Testis (tissue), 2 donors: ENCODE measurements at regions not wholly inside any gene's neighbourhood (a gene's known extent, or its start where the extent isn't known, plus 50 kb on each side); places are given as distances from the start of the nearest gene placed in this dataset.

Source experiments
- DNase-seq: peaks from one replicate; pipeline ENCODE4 v3.0.0-alpha.2; 2019
- H3K27ac ChIP-seq, 2 donors: fragments of 200-600 bp; sonication (generic); one replicate each; pipeline ENCODE4 v1.5.1; 2019
- H3K27me3 ChIP-seq: fragments of 200-600 bp; sonication (generic); one replicate; pipeline ENCODE4 v1.5.1; 2019
- H3K36me3 ChIP-seq: fragments of 200-600 bp; sonication (generic); one replicate; pipeline ENCODE4 v1.5.1; 2017; ENCODE audit warnings: low read depth; ENCODE audit errors: missing control alignments
- H3K4me1 ChIP-seq: fragments of 200-600 bp; sonication (generic); one replicate; pipeline ENCODE4 v1.5.1; 2019
- H3K4me3 ChIP-seq, 2 donors: fragments of 200-600 bp; sonication (generic); one replicate each; pipeline ENCODE4 v1.5.1; 2017 to 2019
- H3K9me3 ChIP-seq: fragments of 200-600 bp; sonication (generic); one replicate; pipeline ENCODE4 v1.5.1; 2017
- POLR2A ChIP-seq: fragments of 450-650 bp; IDR thresholded peaks from one replicate; pipeline ENCODE4 v1.6.1; 2017; ENCODE audit warnings: antibody characterized with exemption, mild to moderate bottlenecking, moderate library complexity
- WGBS, 2 donors: methylation state at CpG; one replicate each; pipeline ENCODE4 v1.1.5; 2018; 5-methylcytosine and 5-hydroxymethylcytosine counted together
- intact Hi-C: fragments of 100-400 bp; cut with DNase I; formaldehyde crosslinking; loops from one replicate; pipeline ENCODE4 v1.15.1; 2023; ENCODE audit warnings: low total_unique reads
- TF ChIP-seq, protein P1 (sequence below), 3 experiments: fragments of 450-650 bp in 2 of 3; fragments of 200-600 bp in 1 of 3; sonication (generic) in 1 of 3; IDR thresholded peaks; one replicate each; pipeline ENCODE4 v1.5.1; 2016 to 2019; ENCODE audit warnings: antibody characterized with exemption in 3 of 3, mild to moderate bottlenecking in 2 of 3, moderate library complexity in 1 of 3

DNA sequence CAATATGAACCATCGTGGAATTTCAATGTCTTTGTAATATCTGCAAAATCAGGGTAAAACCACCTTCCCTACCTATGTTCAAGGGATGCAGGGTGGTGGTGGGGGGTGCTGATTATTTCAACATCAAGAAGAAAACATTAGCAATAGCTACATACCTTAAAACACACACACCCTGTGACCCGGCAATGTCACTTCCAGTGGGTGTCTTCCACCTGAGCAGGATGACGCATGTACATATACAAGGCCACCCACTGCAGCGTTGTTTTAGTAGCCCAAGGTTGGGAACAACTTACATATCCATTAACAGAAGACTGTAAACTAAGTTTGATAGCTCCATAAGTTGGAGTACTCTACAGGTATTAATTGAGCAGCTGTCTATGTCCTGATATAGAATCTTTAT, 62.6 kb upstream of the SIRPG start:
- H3K4me3 ChIP-seq = no peak overlapping the region
- no peaks in the 10 kb centered on the region for H3K4me1 ChIP-seq
- H3K36me3 ChIP-seq = no peaks in the 10 kb centered on the region
- H3K9me3 ChIP-seq = no peaks in the 10 kb centered on the region
- H3K27me3 ChIP-seq = no peaks in the 10 kb centered on the region
- intact Hi-C loops = no loop called here
- WGBS, 2 donors = 90 to 93% methylated on average over 4 of the region's 4 CpGs
- TF ChIP-seq POLR2A = no peak
- TF ChIP-seq, protein P1, sequence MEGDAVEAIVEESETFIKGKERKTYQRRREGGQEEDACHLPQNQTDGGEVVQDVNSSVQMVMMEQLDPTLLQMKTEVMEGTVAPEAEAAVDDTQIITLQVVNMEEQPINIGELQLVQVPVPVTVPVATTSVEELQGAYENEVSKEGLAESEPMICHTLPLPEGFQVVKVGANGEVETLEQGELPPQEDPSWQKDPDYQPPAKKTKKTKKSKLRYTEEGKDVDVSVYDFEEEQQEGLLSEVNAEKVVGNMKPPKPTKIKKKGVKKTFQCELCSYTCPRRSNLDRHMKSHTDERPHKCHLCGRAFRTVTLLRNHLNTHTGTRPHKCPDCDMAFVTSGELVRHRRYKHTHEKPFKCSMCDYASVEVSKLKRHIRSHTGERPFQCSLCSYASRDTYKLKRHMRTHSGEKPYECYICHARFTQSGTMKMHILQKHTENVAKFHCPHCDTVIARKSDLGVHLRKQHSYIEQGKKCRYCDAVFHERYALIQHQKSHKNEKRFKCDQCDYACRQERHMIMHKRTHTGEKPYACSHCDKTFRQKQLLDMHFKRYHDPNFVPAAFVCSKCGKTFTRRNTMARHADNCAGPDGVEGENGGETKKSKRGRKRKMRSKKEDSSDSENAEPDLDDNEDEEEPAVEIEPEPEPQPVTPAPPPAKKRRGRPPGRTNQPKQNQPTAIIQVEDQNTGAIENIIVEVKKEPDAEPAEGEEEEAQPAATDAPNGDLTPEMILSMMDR (IDR thresholded peaks at IDR 0.05) = no peak
- H3K27ac ChIP-seq = no peak overlapping the region
- no peak for DNase-seq

DNA sequence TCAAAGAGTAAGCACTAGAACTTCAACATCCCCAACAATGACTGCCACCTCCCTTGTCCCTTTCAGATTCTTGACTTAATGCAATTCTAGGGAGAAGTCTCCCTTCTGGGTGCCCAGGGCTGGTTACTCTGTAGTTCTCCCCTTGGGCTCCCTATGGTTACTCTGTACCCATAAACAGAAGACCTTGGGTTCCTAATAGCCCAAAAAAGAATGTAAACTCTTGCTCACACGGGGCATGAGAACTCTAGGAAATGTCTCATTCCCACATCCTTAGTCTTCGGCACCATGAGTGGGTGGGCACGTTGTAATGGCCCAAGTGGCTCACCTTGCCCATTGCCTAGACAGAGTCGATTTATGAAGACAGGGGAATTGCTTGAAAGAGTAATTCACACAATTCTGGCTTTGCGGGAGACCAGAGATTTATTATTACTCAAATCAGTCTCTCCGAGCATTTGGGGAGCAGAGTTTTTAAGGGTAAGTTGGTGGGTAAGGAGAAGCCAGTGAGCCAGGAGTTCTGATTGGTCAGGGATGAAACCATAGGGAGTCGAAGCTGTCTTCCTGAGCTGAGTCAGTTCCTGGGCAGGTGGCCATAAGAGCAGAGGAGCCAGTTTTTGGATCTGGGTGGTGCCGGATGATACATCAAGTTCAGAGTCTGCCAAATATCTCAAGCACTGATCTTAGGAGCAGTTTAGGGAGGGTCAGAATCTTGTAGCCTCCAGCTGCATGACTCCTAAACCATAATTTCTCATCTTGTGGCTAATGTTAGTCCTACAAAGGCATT, 61.2 kb upstream of the SIRPG start:
- 56 to 78% methylated on average over 8 of the region's 8 CpGs for WGBS, 2 donors
- TF ChIP-seq POLR2A = no peak
- TF ChIP-seq, protein P1 (IDR thresholded peaks at IDR 0.05) = no peak

DNA sequence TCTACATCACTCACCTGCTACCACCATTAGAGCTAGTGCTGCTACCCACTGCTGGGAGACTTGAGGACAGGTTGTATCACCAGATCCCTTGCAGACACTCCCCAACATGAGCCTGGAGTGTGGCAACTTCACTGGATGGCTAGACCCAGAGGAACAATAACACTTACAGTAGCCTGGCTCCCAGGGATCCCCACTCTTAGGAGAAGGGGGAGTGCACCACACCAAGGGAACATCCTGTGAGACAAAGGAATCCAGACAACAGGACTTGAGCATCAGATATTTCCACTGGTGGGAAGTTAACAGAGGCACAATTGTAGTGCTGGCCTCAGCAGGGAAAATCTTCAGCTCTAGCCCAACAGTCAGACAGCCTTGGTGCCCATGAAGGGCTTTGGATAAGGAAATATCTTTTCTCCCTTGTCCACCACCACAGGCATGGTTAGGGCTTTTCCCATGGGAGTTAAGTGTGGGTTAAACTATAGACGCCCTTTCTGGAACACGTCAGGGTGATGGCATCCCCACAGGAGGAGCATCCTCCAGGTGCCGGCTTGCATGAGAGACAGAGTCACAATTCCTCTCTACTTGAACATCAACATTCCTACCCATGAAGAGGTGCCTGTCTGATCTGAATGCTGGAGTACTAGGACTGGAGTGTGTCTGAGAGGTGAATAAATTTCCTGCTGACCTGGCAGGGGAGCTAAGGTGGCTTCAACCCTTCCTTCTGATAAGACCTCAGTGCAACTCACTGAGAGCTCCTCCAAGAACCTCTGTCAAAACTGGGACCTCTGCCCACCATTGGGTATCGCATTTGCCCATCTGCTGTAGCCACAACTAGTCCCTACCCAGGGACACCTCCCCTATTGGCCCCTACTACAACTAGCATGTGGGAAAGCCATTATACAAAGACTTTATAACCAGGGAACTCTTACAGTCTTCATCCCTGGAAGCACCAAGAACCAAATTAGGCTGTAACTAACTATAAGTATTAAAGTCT, 55.4 kb upstream of the SIRPG start:
- DNase-seq = no peak
- H3K9me3 ChIP-seq = no peaks in the 10 kb centered on the region
- no peak overlapping the region for H3K4me3 ChIP-seq
- H3K27ac ChIP-seq = no peak overlapping the region
- TF ChIP-seq POLR2A = no peak
- TF ChIP-seq, protein P1 (IDR thresholded peaks at IDR 0.05) = no peak
- H3K36me3 ChIP-seq = no peaks in the 10 kb centered on the region
- 78 to 84% methylated on average over 3 to 4 of the region's 4 CpGs for WGBS, 2 donors
- H3K27me3 ChIP-seq = no peaks in the 10 kb centered on the region
- intact Hi-C loops = no loop called here
- peaks cover 3% of the 10 kb centered on the region for H3K4me1 ChIP-seq

More for the DNA sequence above, 61.2 kb upstream of the SIRPG start:
- intact Hi-C loops = no loop called here
- Histone ChIP-seq H3K36me3 (no peaks in the 10 kb centered on the region), H3K9me3 (no peaks in the 10 kb centered on the region), H3K27ac (no peak overlapping the region), H3K4me3 (no peak overlapping the region), H3K4me1 (no peaks in the 10 kb centered on the region), H3K27me3 (no peaks in the 10 kb centered on the region)
- no peak for DNase-seq

DNA sequence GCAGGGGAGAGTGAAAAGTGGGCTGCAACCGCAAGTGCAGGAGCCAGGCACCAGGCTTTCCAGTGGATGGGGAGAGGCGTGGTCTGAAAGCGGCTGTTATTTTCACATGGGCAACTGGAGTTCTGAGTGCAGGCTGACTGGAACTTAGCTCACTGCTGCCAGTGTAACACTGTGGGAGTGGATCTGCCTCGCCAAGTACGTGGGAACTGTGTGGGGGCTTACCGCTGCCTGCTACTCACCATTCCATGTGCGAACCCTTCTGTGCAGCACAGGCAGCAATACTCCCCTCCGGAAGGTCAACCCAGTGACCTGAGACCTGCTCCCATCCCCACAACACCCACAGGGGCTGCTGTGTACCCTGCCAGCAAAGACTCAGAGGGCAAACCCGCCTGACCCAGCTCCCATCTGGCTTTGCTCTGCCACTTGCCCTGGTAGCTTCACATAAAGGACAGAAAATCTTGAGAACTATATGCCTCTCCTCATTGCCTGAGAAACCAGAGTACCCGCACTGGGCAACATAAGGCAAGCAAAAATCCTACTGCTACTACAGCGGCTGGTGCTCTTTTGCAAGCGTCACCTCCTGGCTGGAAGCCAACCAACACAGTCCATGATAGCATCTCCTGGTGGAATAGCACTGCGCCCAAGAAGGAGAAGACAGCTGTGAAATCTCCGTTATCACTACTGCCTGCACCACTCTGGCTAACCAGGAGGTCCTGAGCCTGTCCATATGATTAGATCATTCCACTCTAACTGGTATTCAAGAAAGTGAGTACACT, 54.4 kb upstream of the SIRPG start:
- H3K9me3 ChIP-seq = no peaks in the 10 kb centered on the region
- DNase-seq = no peak
- H3K4me3 ChIP-seq = peak overlapping the region in 1 of 2 donors; percentile 7
- H3K27ac ChIP-seq = no peak overlapping the region
- 58 to 69% methylated on average over 13 to 14 of the region's 14 CpGs for WGBS, 2 donors
- intact Hi-C loops = no loop called here
- H3K27me3 ChIP-seq = no peaks in the 10 kb centered on the region
- no peaks in the 10 kb centered on the region for H3K36me3 ChIP-seq
- TF ChIP-seq POLR2A = no peak
- TF ChIP-seq, protein P1 (IDR thresholded peaks at IDR 0.05) = no peak
- peaks cover 3% of the 10 kb centered on the region for H3K4me1 ChIP-seq
